HL-60 (cell line): ENCODE measurements at regions not wholly inside any gene's neighbourhood (a gene's known extent, or its start where the extent isn't known, plus 50 kb on each side); places are given as distances from the start of the nearest gene placed in this dataset.

ENCODE experiments used
- DNase-seq, 2 experiments: peaks; one replicate each; pipeline ENCODE4 v3.0.0-alpha.2; 2010 to 2020; ENCODE audit warnings: low read depth in 1 of 2, low spot score in 1 of 2
- H3K27ac ChIP-seq: fragments of 250-450 bp; sonication (Bioruptor Pico); replicated peaks from 2 replicates; pipeline ENCODE4 v1.5.1; 2020; ENCODE audit warnings: mild to moderate bottlenecking, moderate library complexity
- H3K27me3 ChIP-seq: fragments of 250-450 bp; sonication (Bioruptor Pico); 2 replicates; pipeline ENCODE4 v1.5.1; 2021; ENCODE audit warnings: mild to moderate bottlenecking, moderate library complexity; ENCODE audit not compliant: insufficient read depth, poor library complexity, severe bottlenecking
- H3K4me3 ChIP-seq: replicated peaks from 2 replicates; pipeline ENCODE4 v1.5.1; 2011; ENCODE audit warnings: mild to moderate bottlenecking, control low read depth, low read length; ENCODE audit not compliant: insufficient read depth
- CTCF ChIP-seq: IDR thresholded peaks from one replicate; pipeline ENCODE4 v1.5.1; 2011; ENCODE audit warnings: low read length, control low read depth, inconsistent platforms; ENCODE audit not compliant: insufficient read depth
- GABPA ChIP-seq: IDR thresholded peaks from 2 replicates; pipeline ENCODE4 v1.6.1; 2012; ENCODE audit warnings: low read depth
- POLR2AphosphoS5 ChIP-seq: IDR thresholded peaks from 2 replicates; pipeline ENCODE4 v1.6.1; 2012; ENCODE audit warnings: low read depth
- SPI1 ChIP-seq: IDR thresholded peaks from 2 replicates; pipeline ENCODE4 v1.6.1; 2012; ENCODE audit warnings: low read depth, mild to moderate bottlenecking, borderline replicate concordance
- TF ChIP-seq, protein P1 (sequence below): IDR thresholded peaks from 2 replicates; pipeline ENCODE4 v1.6.1; 2012; ENCODE audit warnings: low read depth; ENCODE audit not compliant: insufficient replicate concordance

GRCh38 chrX:97863261-97863660 is 979.6 kb downstream of the RPA4 start:
- no peak for DNase-seq

GRCh38 chrX:97867266-97867665 is 983.6 kb downstream of the RPA4 start:
- Histone ChIP-seq H3K4me3 (no peak overlapping the region), H3K27me3 (peaks cover 4% of the 10 kb centered on the region), H3K27ac (no peak overlapping the region)
- no peak for DNase-seq
- TF ChIP-seq CTCF (no peak), POLR2AphosphoS5 (no peak), SPI1 (no peak), GABPA (no peak)
- TF ChIP-seq, protein P1, sequence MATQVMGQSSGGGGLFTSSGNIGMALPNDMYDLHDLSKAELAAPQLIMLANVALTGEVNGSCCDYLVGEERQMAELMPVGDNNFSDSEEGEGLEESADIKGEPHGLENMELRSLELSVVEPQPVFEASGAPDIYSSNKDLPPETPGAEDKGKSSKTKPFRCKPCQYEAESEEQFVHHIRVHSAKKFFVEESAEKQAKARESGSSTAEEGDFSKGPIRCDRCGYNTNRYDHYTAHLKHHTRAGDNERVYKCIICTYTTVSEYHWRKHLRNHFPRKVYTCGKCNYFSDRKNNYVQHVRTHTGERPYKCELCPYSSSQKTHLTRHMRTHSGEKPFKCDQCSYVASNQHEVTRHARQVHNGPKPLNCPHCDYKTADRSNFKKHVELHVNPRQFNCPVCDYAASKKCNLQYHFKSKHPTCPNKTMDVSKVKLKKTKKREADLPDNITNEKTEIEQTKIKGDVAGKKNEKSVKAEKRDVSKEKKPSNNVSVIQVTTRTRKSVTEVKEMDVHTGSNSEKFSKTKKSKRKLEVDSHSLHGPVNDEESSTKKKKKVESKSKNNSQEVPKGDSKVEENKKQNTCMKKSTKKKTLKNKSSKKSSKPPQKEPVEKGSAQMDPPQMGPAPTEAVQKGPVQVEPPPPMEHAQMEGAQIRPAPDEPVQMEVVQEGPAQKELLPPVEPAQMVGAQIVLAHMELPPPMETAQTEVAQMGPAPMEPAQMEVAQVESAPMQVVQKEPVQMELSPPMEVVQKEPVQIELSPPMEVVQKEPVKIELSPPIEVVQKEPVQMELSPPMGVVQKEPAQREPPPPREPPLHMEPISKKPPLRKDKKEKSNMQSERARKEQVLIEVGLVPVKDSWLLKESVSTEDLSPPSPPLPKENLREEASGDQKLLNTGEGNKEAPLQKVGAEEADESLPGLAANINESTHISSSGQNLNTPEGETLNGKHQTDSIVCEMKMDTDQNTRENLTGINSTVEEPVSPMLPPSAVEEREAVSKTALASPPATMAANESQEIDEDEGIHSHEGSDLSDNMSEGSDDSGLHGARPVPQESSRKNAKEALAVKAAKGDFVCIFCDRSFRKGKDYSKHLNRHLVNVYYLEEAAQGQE, result no peak

More at GRCh38 chrX:97863261-97863660, 979.6 kb downstream of the RPA4 start:
- Histone ChIP-seq H3K4me3 (no peak overlapping the region), H3K27me3 (peaks cover 4% of the 10 kb centered on the region), H3K27ac (no peak overlapping the region)
- TF ChIP-seq GABPA (no peak), CTCF (no peak), SPI1 (no peak), POLR2AphosphoS5 (no peak)
- TF ChIP-seq, protein P1, result no peak

GRCh38 chrX:97876697-97877407 is 993.1 kb downstream of the RPA4 start:
- TF ChIP-seq, protein P1, result no peak
- TF ChIP-seq CTCF (no peak), SPI1 (no peak), GABPA (no peak), POLR2AphosphoS5 (no peak)
- Histone ChIP-seq H3K27ac (no peak overlapping the region), H3K4me3 (no peak overlapping the region), H3K27me3 (no peaks in the 10 kb centered on the region)
- no peak for DNase-seq
